ENCODE measurements at regions not wholly inside any gene's neighbourhood (a gene's known extent, or its start where the extent isn't known, plus 50 kb on each side); places are given as distances from the start of the nearest gene placed in this dataset.

DNA sequence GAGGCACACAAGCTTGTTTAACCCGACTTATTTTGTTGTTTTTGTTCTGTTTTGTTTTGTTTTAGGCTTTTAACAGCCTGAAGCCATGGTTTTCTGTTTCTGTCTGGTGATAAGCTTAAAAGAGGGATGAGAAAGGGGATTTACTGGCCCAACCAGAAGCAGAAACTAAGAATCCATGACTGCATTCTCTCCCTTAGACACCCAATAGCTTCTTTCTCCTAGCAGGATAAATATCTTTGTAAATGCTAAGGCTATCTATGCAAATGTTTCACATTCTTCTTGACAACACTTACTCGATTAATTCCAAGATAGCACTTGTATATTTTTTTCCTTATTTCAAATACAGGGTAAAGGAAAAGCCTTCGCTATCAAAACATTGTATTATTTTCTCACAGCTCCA, 53.7 kb upstream of the SMAD1 start:
- Mint-ChIP-seq H3K9me3 (no peaks in the 10 kb centered on the region), H3K4me1 (no peaks in the 10 kb centered on the region), H3K4me3 (no peak overlapping the region), H3K27me3 (peaks cover 24% of the 10 kb centered on the region), H3K27ac (no peak overlapping the region), H3K36me3 (ENCODE audit: low read depth) (no peaks in the 10 kb centered on the region)
- ChIA-PET POLR2A (no interaction called here), CTCF (no interaction called here)
- DNase-seq = no peak

DNA sequence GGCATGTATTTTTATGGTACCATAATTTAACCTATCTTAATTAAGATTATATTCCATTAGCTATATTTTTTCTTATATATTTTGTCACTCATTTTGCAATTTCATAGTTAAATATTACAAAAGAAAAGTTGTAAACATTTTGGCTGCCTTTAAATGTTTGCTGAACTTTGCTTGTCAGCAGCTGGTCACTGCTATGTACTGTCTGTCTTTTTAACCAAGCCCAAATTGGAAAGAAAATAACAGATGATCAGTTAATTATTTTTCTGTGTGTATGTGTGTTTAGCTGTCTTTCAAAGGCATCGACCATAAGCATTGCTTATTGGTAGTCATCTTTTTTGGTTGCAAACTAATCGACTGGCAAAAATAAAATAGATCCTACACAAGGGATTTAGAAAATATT, 54.4 kb upstream of the SMAD1 start:
- CTCF ChIA-PET = no interaction called here

DNA sequence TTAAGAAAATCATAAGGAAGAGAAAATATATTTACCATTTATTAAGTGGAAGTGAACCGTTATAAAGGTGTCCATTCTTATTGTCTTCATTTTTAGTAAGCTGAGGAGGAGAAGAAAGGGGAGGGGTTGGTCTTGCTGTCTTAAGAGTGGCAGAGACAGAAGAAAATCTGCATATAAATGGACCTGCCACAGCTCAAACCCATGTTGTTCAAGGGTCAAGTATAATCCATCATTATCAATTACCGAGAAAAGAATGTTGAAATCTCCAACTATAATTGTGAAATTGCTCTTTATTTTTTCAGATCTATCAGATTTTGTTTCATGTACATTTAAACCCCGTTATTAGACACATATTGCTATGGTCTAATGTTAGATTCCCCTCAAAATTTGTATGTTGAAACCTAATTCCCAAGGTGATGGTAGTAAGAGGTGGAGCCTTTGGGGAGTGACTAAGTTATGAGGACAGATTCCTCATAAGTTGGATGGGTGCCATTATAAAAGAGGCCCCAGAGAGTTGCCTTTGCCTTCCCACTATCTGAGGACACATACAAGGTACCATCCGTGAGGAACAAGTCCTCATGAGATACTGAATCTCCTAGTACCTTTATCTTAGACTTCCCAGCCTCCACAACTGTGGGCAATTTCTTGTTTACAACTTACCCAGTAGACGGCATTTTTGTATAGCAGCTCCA, 58.5 kb upstream of the SMAD1 start:
- H3K4me3 Mint-ChIP-seq = no peak overlapping the region
- CTCF ChIA-PET = no interaction called here
- POLR2A ChIA-PET = no interaction called here
- H3K4me1 Mint-ChIP-seq = no peaks in the 10 kb centered on the region
- no peaks in the 10 kb centered on the region for H3K36me3 Mint-ChIP-seq (ENCODE audit: low read depth)
- H3K27ac Mint-ChIP-seq = no peak overlapping the region
- no peak for DNase-seq
- H3K9me3 Mint-ChIP-seq = no peaks in the 10 kb centered on the region
- H3K27me3 Mint-ChIP-seq = peaks cover 11% of the 10 kb centered on the region

More for the DNA sequence above, 54.4 kb upstream of the SMAD1 start:
- Mint-ChIP-seq H3K9me3 (no peaks in the 10 kb centered on the region), H3K36me3 (ENCODE audit: low read depth) (no peaks in the 10 kb centered on the region), H3K4me3 (no peak overlapping the region), H3K4me1 (no peaks in the 10 kb centered on the region), H3K27me3 (peaks cover 17% of the 10 kb centered on the region), H3K27ac (no peak overlapping the region)
- POLR2A ChIA-PET = no interaction called here
- DNase-seq = no peak

DNA sequence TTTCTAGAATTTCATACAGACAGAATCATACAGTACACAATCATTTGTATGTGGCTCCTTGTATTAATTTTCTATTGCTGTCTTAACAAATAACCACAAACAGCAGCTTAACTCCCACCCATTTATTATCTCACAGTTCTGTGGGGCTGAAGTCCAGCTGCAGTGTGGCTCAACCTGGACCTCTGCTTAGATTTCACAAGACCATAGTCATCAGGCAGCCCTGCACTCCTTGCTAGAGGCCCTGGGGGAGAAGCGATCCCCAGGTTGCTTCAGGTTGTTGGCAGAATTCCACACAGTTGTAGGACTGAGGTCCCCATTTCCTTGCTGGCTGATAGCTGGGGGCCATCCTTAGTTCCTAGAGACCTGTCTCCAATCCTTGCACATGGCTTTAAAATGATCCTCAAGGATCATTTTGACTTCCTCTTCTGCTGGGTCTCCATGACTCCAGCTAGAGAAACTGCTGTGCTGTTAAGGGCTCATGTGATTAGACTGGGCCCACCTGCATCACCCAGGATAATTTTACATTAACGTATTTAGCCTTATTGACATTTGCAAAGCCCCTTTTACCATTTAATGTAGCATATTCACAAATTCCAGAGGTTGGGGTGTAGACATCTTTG, 60.9 kb upstream of the SMAD1 start:
- no peak for DNase-seq

DNA sequence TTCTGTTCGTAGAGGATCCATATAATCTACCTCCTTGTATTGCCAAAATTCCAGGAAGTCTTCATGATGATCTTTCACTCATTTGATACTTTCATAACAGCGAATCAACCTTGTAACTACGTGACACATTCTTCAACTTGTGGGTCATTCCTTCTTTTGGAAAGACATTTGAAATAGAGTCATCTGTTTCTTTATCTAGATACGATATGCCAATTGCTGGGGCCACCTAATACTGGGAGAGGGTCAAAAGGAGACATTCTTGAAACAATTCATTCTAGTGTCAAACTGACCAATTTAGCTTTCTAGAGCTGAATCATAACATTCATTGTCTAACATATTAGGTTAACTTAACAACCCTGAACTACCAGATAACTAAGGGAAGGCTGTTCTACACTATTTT, 62.9 kb upstream of the SMAD1 start:
- Mint-ChIP-seq H3K36me3 (ENCODE audit: low read depth) (no peaks in the 10 kb centered on the region), H3K27me3 (peaks cover 8% of the 10 kb centered on the region), H3K9me3 (no peaks in the 10 kb centered on the region), H3K4me1 (no peaks in the 10 kb centered on the region), H3K4me3 (no peak overlapping the region), H3K27ac (no peak overlapping the region)
- ChIA-PET POLR2A (no interaction called here), CTCF (no interaction called here)
- DNase-seq = no peak

More for the DNA sequence above, 60.9 kb upstream of the SMAD1 start:
- Mint-ChIP-seq H3K4me3 (no peak overlapping the region), H3K27me3 (peaks cover 8% of the 10 kb centered on the region), H3K4me1 (no peaks in the 10 kb centered on the region), H3K9me3 (no peaks in the 10 kb centered on the region), H3K36me3 (ENCODE audit: low read depth) (no peaks in the 10 kb centered on the region), H3K27ac (no peak overlapping the region)
- ChIA-PET POLR2A (no interaction called here), CTCF (no interaction called here)

DNA sequence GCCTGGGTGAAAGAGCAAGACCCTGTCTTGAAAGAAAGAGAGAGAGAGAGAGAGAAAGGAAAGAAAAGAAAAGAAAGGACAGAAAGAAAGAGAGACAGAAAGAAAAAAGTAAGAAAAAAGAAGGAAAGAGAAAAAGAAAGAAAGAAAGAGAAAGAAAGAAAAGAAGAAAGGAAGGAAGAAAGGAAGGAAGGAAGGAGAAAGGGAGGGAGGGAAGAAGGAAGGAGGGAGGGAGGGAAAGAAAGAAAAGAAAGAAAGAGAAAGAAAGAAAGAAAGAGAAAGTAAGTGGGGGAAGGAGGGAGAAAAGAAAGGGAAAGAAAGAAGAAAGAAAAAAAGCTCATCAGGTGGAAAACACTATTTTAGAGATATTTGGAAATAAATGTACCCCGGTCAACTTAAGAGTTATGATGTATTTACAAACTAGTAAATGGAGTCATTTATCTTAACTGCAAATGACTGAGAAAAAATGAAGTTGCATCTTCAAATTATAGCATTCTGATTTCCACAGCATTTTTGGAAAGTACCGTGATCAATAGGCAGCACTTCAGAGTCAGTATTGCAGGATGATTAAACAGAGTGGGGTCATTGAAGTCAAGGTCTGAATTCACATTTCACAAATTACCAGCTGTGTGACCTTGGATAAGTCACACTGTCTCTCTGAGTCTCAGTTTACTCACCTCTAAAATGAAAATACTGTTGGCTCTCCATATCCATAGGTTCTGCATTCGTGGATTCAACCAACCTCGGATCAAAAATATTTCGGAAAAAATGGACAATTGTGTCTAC, 64.1 kb upstream of the SMAD1 start:
- no peaks in the 10 kb centered on the region for H3K36me3 Mint-ChIP-seq (ENCODE audit: low read depth)
- H3K27ac Mint-ChIP-seq = no peak overlapping the region
- no peak overlapping the region for H3K4me3 Mint-ChIP-seq
- no peak for DNase-seq
- peaks cover 6% of the 10 kb centered on the region for H3K27me3 Mint-ChIP-seq
- CTCF ChIA-PET = no interaction called here
- POLR2A ChIA-PET = no interaction called here
- H3K9me3 Mint-ChIP-seq = no peaks in the 10 kb centered on the region
- H3K4me1 Mint-ChIP-seq = no peaks in the 10 kb centered on the region

DNA sequence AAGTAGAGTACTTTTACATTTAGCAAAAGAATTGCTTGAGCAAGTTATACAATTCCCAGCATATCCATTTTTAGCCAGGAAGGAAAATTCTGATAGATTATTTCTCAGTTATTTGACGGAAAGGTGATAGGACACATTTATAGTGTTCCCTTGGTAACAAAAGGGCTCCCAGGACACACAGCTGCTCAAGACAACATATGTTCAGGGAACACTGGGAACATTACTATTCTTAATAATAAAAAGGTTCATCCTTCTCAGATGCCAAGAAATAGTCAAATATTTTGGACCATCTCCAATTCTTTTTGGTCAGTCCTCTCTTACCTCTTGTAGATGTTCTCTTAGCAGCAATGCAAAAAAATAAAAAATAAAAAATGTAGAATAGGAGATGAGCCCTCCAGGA, 66.8 kb upstream of the SMAD1 start:
- no peaks in the 10 kb centered on the region for H3K4me1 Mint-ChIP-seq
- H3K4me3 Mint-ChIP-seq = no peak overlapping the region
- H3K36me3 Mint-ChIP-seq (ENCODE audit: low read depth) = no peaks in the 10 kb centered on the region
- H3K9me3 Mint-ChIP-seq = no peaks in the 10 kb centered on the region
- ChIA-PET POLR2A (no interaction called here), CTCF (no interaction called here)
- DNase-seq = no peak
- H3K27ac Mint-ChIP-seq = no peak overlapping the region
- peaks cover 6% of the 10 kb centered on the region for H3K27me3 Mint-ChIP-seq

DNA sequence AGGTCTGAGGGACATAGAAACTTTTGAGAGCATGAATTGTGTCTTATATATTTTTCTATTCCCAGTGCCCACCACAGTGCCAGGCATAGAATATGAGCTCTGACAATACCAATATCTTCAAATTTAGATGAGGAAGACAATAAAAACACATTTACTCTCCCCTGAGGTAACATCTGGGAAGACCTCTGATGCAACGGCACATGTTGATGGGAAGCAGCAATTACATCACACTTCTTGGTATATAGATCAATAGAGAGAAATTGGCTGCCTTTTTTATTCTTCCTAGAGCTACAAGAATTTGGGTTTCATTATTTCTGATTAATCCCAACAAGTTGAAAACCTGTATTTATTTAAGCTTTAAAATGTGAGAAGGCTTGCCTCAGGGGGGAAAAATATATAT, 67.4 kb upstream of the SMAD1 start:
- Mint-ChIP-seq H3K4me1 (no peaks in the 10 kb centered on the region), H3K36me3 (ENCODE audit: low read depth) (no peaks in the 10 kb centered on the region), H3K27me3 (peaks cover 6% of the 10 kb centered on the region), H3K4me3 (no peak overlapping the region), H3K9me3 (no peaks in the 10 kb centered on the region), H3K27ac (no peak overlapping the region)
- POLR2A ChIA-PET = no interaction called here
- DNase-seq = no peak
- CTCF ChIA-PET = no interaction called here

DNA sequence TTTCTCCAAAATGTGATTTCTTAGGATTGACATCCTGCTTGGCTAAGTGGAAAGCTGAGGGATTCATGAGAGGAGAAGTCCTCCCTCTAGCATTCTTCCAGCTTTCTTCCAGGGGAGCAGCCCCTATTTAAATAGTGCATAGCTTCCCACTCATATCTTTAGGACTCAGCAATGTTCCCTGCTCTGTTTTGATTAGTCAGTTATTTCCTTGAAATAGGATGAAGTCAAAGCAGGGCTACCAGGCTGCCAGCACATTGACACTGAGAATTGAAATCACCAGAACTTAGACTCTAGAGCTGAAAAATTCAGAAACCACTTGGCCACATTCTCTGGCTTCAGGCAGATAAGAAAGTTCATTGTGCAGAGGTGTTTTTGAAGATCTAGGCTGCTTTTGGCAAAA, 74.7 kb upstream of the SMAD1 start:
- peaks cover 4% of the 10 kb centered on the region for H3K9me3 Mint-ChIP-seq
- no peak overlapping the region for H3K27ac Mint-ChIP-seq
- no peaks in the 10 kb centered on the region for H3K4me1 Mint-ChIP-seq
- POLR2A ChIA-PET = no interaction called here
- no peaks in the 10 kb centered on the region for H3K36me3 Mint-ChIP-seq (ENCODE audit: low read depth)
- CTCF ChIA-PET = no interaction called here
- no peak overlapping the region for H3K4me3 Mint-ChIP-seq
- no peak for DNase-seq
- no peaks in the 10 kb centered on the region for H3K27me3 Mint-ChIP-seq

DNA sequence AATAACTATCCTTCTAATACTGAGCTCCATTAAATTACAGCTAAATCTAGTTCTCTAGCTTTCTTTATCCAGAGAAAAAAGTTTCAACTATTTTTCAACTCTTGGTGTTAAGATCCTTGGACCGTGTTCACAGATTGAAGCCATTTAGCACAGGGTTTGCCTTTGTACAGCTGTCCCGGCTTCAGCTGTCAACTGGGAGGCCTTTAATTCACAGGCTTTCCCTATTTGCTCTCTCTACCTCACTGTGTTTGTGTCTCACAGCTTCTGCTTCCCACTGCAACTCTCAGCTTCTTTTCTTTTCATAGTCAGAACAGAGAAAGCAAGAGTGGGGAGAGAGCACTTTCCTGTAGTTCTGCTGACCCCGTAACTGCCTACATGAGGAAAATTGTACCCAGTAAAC, 76.9 kb upstream of the SMAD1 start:
- peaks cover 4% of the 10 kb centered on the region for H3K9me3 Mint-ChIP-seq
- ChIA-PET POLR2A (no interaction called here), CTCF (no interaction called here)
- DNase-seq = no peak
- no peaks in the 10 kb centered on the region for H3K27me3 Mint-ChIP-seq
- H3K4me3 Mint-ChIP-seq = no peak overlapping the region
- H3K36me3 Mint-ChIP-seq (ENCODE audit: low read depth) = no peaks in the 10 kb centered on the region
- no peaks in the 10 kb centered on the region for H3K4me1 Mint-ChIP-seq
- H3K27ac Mint-ChIP-seq = no peak overlapping the region

DNA sequence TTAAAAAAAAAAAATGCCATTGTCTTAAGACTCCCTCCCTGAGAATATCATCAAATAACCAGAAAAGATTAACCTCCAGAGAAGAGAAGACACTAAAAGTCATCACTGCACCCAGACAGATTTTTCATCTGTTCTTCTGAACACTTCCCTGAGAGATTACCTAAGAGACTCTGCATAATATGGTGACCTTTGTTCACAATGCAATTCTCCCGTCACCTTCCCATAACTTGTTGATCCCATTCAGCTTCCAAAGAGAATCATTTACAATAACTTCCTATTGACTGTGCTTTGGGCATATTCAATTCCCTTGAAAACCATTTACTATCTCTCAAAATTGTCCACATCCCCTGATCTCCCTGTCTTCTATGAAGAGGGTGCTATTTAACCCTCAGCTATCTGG, 85.1 kb upstream of the SMAD1 start:
- CTCF ChIA-PET = no interaction called here
- Mint-ChIP-seq H3K9me3 (no peaks in the 10 kb centered on the region), H3K4me1 (no peaks in the 10 kb centered on the region), H3K27ac (no peak overlapping the region), H3K4me3 (no peak overlapping the region), H3K27me3 (peaks cover 13% of the 10 kb centered on the region), H3K36me3 (ENCODE audit: low read depth) (no peaks in the 10 kb centered on the region)
- DNase-seq = no peak
- POLR2A ChIA-PET = no interaction called here

DNA sequence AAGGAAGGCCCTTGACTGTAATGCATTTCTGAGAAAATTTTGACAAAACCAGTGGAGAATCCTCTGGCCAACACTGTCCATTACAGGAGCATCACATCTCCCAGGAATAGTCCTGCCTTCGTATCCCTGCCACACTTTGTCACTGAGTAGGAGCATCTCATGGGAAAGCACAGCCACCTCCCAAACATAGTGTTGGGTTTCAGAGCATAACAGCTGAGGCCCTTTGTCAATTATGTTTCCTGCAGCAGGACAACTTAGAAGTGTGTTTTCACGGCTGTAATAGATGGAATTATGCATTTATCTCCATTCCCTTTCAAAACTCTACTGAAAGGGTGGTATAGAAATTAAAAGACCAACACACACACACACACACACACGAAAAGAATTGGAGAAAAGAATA, 91.1 kb upstream of the SMAD1 start:
- DNase-seq = no peak
- Mint-ChIP-seq H3K4me3 (no peak overlapping the region), H3K9me3 (no peaks in the 10 kb centered on the region), H3K36me3 (ENCODE audit: low read depth) (no peaks in the 10 kb centered on the region), H3K4me1 (peaks cover 5% of the 10 kb centered on the region), H3K27ac (no peak overlapping the region), H3K27me3 (peaks cover 14% of the 10 kb centered on the region)
- CTCF ChIA-PET = no interaction called here
- POLR2A ChIA-PET = no interaction called here

DNA sequence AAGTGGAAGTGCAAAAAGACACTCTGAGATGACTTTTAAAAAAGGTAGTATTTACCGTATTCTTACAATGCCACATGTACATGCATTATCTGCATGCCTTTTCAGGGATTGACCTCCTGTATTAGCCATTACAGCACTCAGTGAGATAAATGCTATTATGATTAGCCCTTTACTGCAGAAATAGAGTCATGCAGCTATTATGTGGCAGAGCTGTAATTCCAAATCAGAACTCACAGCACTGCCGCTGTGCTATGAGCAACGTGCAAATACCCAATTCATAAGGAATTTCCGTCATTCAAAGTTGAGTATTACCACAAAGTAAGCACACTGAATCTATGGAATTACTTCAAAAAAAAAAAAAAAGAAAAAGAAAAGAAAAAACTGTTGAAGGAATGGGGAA, 92.1 kb upstream of the SMAD1 start:
- no peak overlapping the region for H3K4me3 Mint-ChIP-seq
- H3K36me3 Mint-ChIP-seq (ENCODE audit: low read depth) = no peaks in the 10 kb centered on the region
- POLR2A ChIA-PET = no interaction called here
- H3K27ac Mint-ChIP-seq = no peak overlapping the region
- no peak for DNase-seq
- H3K27me3 Mint-ChIP-seq = peaks cover 17% of the 10 kb centered on the region
- peaks cover 3% of the 10 kb centered on the region for H3K9me3 Mint-ChIP-seq
- peaks cover 5% of the 10 kb centered on the region for H3K4me1 Mint-ChIP-seq
- CTCF ChIA-PET = interaction anchor here (0.7 kb wide), 1 partner anchor 30 kb away, joined by 7 read pairs; no protein-coding TSS in a partner anchor

DNA sequence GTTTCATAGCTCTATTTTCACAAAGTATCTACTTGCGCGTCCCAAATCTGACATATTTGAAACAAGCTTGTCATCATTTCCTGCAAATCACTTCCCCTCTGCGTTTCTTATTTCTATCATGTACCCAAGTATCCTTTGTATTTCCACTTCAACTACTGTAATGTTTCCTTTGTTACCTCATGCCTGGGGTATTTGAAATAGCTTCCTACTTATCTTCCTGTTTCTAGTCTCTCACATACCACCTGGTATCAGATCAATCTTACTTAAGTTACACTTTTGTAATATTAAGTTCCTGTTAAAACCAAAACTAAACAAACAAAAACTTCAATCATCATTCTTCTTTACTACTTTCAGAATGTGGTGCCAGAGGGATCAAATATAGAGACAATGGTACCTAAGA, 93.6 kb upstream of the SMAD1 start:
- H3K27me3 Mint-ChIP-seq = peaks cover 18% of the 10 kb centered on the region
- H3K9me3 Mint-ChIP-seq = peaks cover 3% of the 10 kb centered on the region
- ChIA-PET POLR2A (no interaction called here), CTCF (interaction anchor here (0.5 kb wide), 1 partner anchor 26 kb away, joined by 3 read pairs; no protein-coding TSS in a partner anchor)
- H3K27ac Mint-ChIP-seq = no peak overlapping the region
- DNase-seq = no peak
- H3K36me3 Mint-ChIP-seq (ENCODE audit: low read depth) = no peaks in the 10 kb centered on the region
- no peak overlapping the region for H3K4me3 Mint-ChIP-seq
- H3K4me1 Mint-ChIP-seq = peaks cover 5% of the 10 kb centered on the region

All from activated CD4-positive, alpha-beta T cell treated with anti-CD3 and anti-CD28 coated beads, Interleukin-2, amount 10 ng/mL, durations not matched to agents 7 days and 5 days (primary cell).